Mammary epithelial cell (primary cell): ENCODE measurements at regions not wholly inside any gene's neighbourhood (a gene's known extent, or its start where the extent isn't known, plus 50 kb on each side); places are given as distances from the start of the nearest gene placed in this dataset.

Experiments used
- CTCF ChIP-seq, 2 donors: IDR thresholded peaks in 1 of 2; conservative IDR thresholded peaks in 1 of 2; 2 replicates each; pipeline ENCODE4 v1.5.1; 2011 to 2012; ENCODE audit warnings: inconsistent platforms in 2 of 2, low read length in 2 of 2, mild to moderate bottlenecking in 2 of 2, control low read depth in 1 of 2, low read depth in 1 of 2; ENCODE audit not compliant: insufficient read depth in 1 of 2; ENCODE audit errors: extremely low read depth in 1 of 2
- EZH2 ChIP-seq: IDR thresholded peaks from 2 replicates; pipeline ENCODE4 v1.6.1; 2012; ENCODE audit warnings: low read length, inconsistent platforms, borderline replicate concordance

GRCh38 chr14:65975865-65976264, 510.3 kb upstream of the CCDC196 start:
- TF ChIP-seq CTCF (conservative IDR thresholded peaks at IDR 0.05 in 1 of 2, IDR thresholded peaks at IDR 0.05 in 1 of 2; ENCODE audit: extremely low read depth in 1 of 2, insufficient read depth in 1 of 2, low read depth in 1 of 2, low read length in 2 of 2) (no peak), EZH2 (no peak)
